H9 (cell line): ENCODE measurements at regions not wholly inside any gene's neighbourhood (a gene's known extent, or its start where the extent isn't known, plus 50 kb on each side); places are given as distances from the start of the nearest gene placed in this dataset.

Experiments
- DNase-seq: peaks from one replicate; pipeline ENCODE4 v3.0.0-alpha.2; 2017
- H2AFZ ChIP-seq: one replicate; pipeline ENCODE4 v1.6.1; 2013; ENCODE audit warnings: mild to moderate bottlenecking, low read length, control low read depth, moderate library complexity
- H2AK5ac ChIP-seq: 2 replicates; pipeline ENCODE4 v1.6.1; 2013; ENCODE audit warnings: low read length, control low read depth, mixed read lengths; ENCODE audit not compliant: insufficient read length
- H2BK120ac ChIP-seq: one replicate; pipeline ENCODE4 v1.6.1; 2013; ENCODE audit warnings: low read depth, mild to moderate bottlenecking, low read length, control low read depth, inconsistent platforms; ENCODE audit not compliant: poor library complexity, severe bottlenecking
- H2BK12ac ChIP-seq: 2 replicates; pipeline ENCODE4 v1.6.1; 2013; ENCODE audit warnings: low read length, control low read depth, mixed read lengths, low read depth; ENCODE audit not compliant: insufficient read length
- H2BK15ac ChIP-seq: 2 replicates; pipeline ENCODE4 v1.6.1; 2013; ENCODE audit warnings: low read depth, low read length, control low read depth
- H2BK20ac ChIP-seq: one replicate; pipeline ENCODE4 v1.6.1; 2013; ENCODE audit warnings: low read depth, mild to moderate bottlenecking, low read length, control low read depth, inconsistent platforms; ENCODE audit not compliant: poor library complexity, severe bottlenecking
- H2BK5ac ChIP-seq: 2 replicates; pipeline ENCODE4 v1.6.1; 2013; ENCODE audit warnings: low read length, control low read depth, mixed read lengths; ENCODE audit not compliant: insufficient read length
- H3K14ac ChIP-seq: 2 replicates; pipeline ENCODE4 v1.6.1; 2013; ENCODE audit warnings: low read length, control low read depth; ENCODE audit not compliant: insufficient read depth
- H3K18ac ChIP-seq: 2 replicates; pipeline ENCODE4 v1.6.1; 2013; ENCODE audit warnings: low read depth, mild to moderate bottlenecking, mixed read lengths, low read length, control low read depth; ENCODE audit not compliant: insufficient read length
- H3K23ac ChIP-seq: 2 replicates; pipeline ENCODE4 v1.6.1; 2013; ENCODE audit warnings: low read length, control low read depth, mixed read lengths, low read depth; ENCODE audit not compliant: insufficient read length
- H3K23me2 ChIP-seq: 2 replicates; pipeline ENCODE4 v1.6.1; 2013; ENCODE audit warnings: low read depth, mild to moderate bottlenecking, mixed read lengths, low read length, control low read depth; ENCODE audit not compliant: insufficient read length, poor library complexity, severe bottlenecking
- H3K27ac ChIP-seq: 2 replicates; pipeline ENCODE4 v1.5.1; 2013; ENCODE audit warnings: low read length, control low read depth, mixed read lengths, low read depth; ENCODE audit not compliant: insufficient read length
- H3K27me3 ChIP-seq: 2 replicates; pipeline ENCODE4 v1.6.1; 2013; ENCODE audit warnings: low read length, control low read depth, inconsistent platforms; ENCODE audit not compliant: insufficient read depth
- H3K4ac ChIP-seq: 2 replicates; pipeline ENCODE4 v1.6.1; 2013; ENCODE audit warnings: low read depth, mild to moderate bottlenecking, control low read depth, inconsistent platforms, low read length, moderate library complexity
- H3K4me1 ChIP-seq: 2 replicates; pipeline ENCODE4 v1.6.1; 2013; ENCODE audit warnings: low read length, control low read depth, inconsistent platforms; ENCODE audit not compliant: insufficient read depth
- H3K4me2 ChIP-seq: 2 replicates; pipeline ENCODE4 v1.6.1; 2013; ENCODE audit warnings: low read length, control low read depth, mixed read lengths; ENCODE audit not compliant: insufficient read length, insufficient read depth
- H3K56ac ChIP-seq: 2 replicates; pipeline ENCODE4 v1.6.1; 2013; ENCODE audit warnings: low read depth, mild to moderate bottlenecking, mixed read lengths, low read length, control low read depth; ENCODE audit not compliant: insufficient read length
- H3K79me1 ChIP-seq: 2 replicates; pipeline ENCODE4 v1.6.1; 2013; ENCODE audit warnings: low read depth, mild to moderate bottlenecking, moderate library complexity, low read length, control low read depth, inconsistent platforms; ENCODE audit not compliant: insufficient read depth, poor library complexity, severe bottlenecking
- H3K79me2 ChIP-seq: 2 replicates; pipeline ENCODE4 v1.6.1; 2013; ENCODE audit warnings: low read length, control low read depth, inconsistent platforms; ENCODE audit not compliant: insufficient read depth
- H3K9ac ChIP-seq: 2 replicates; pipeline ENCODE4 v1.6.1; 2013; ENCODE audit warnings: low read length, control low read depth, mixed read lengths; ENCODE audit not compliant: insufficient read length; ENCODE audit errors: extremely low read depth
- H3K9me3 ChIP-seq: one replicate; pipeline ENCODE4 v1.6.1; 2013; ENCODE audit warnings: low read depth, low read length, inconsistent platforms; ENCODE audit not compliant: control insufficient read depth
- H3T11ph ChIP-seq: one replicate; pipeline ENCODE4 v1.6.1; 2013; ENCODE audit warnings: mild to moderate bottlenecking, low read length, control low read depth, inconsistent platforms
- H4K20me1 ChIP-seq: one replicate; pipeline ENCODE4 v1.6.1; 2013; ENCODE audit not compliant: control insufficient read depth, insufficient read length, insufficient read depth
- H4K5ac ChIP-seq: 2 replicates; pipeline ENCODE4 v1.6.1; 2013; ENCODE audit warnings: low read depth, mild to moderate bottlenecking, mixed read lengths, low read length, control low read depth; ENCODE audit not compliant: insufficient read length
- H4K8ac ChIP-seq: replicated peaks from 2 replicates; pipeline ENCODE4 v1.6.1; 2013; ENCODE audit warnings: low read length, control low read depth, mixed read lengths, low read depth; ENCODE audit not compliant: insufficient read length
- H4K91ac ChIP-seq: 2 replicates; pipeline ENCODE4 v1.6.1; 2013; ENCODE audit warnings: low read depth, mild to moderate bottlenecking, moderate library complexity, mixed read lengths, low read length, control low read depth; ENCODE audit not compliant: insufficient read length
- H3K27ac Mint-ChIP-seq, 3 experiments: 2 replicates in 2 of 3; 3 replicates in 1 of 3; pipeline ENCODE4 v1.8.0; 2020 to 2021; ENCODE audit warnings: mixed read lengths in 3 of 3, mild to moderate bottlenecking in 1 of 3, moderate library complexity in 1 of 3
- H3K27me3 Mint-ChIP-seq: 2 replicates; pipeline ENCODE4 v1.8.0; 2021; ENCODE audit warnings: low read depth, mild to moderate bottlenecking, moderate library complexity, mixed read lengths
- H3K36me3 Mint-ChIP-seq, 3 experiments: 2 replicates in 2 of 3; 3 replicates in 1 of 3; pipeline ENCODE4 v1.8.0; 2020 to 2021; ENCODE audit warnings: low read depth in 3 of 3, mixed read lengths in 3 of 3; ENCODE audit not compliant: insufficient read depth in 1 of 3
- H3K4me1 Mint-ChIP-seq, 2 experiments: 2 replicates each; pipeline ENCODE4 v1.8.0; 2020; ENCODE audit warnings: mixed read lengths in 2 of 2
- H3K4me3 Mint-ChIP-seq, 2 experiments: 2 replicates in 1 of 2; 3 replicates in 1 of 2; pipeline ENCODE4 v1.8.0; 2020 to 2021; ENCODE audit warnings: mild to moderate bottlenecking in 2 of 2, mixed read lengths in 2 of 2, moderate library complexity in 1 of 2
- H3K9me3 Mint-ChIP-seq, 2 experiments: 2 replicates in 1 of 2; 3 replicates in 1 of 2; pipeline ENCODE4 v1.8.0; 2020; ENCODE audit warnings: mild to moderate bottlenecking in 2 of 2, mixed read lengths in 2 of 2, moderate library complexity in 1 of 2
- WGBS: extraction: QIAGEN DNeasy Blood & Tissue Kit; methylation state at CpG from one replicate; pipeline ENCODE4 v1.1.7; 2013; ENCODE audit warnings: missing lambda C conversion rate, low lambda C conversion rate, mixed read lengths; ENCODE audit not compliant: insufficient read length; ENCODE audit errors: extremely low coverage; 5-methylcytosine and 5-hydroxymethylcytosine counted together
- TF ChIP-seq, protein P1 (sequence below): fragments of 200-600 bp; sonication (generic); conservative IDR thresholded peaks from 3 replicates; pipeline ENCODE4 v1.8.0; 2021; ENCODE audit warnings: antibody characterized with exemption, mild to moderate bottlenecking

- Histone ChIP-seq H3K4me1 (no peaks in the 10 kb centered on the region), H4K20me1 (no peaks in the 10 kb centered on the region), H3K79me2 (no peaks in the 10 kb centered on the region), H2AK5ac (no peak overlapping the region), H3K27ac (no peak overlapping the region), H3K79me1 (no peaks in the 10 kb centered on the region), H2BK5ac (no peak overlapping the region), H3K23me2 (no peaks in the 10 kb centered on the region), H3K18ac (no peak overlapping the region), H3K4ac (no peak overlapping the region), H3K9me3 (no peaks in the 10 kb centered on the region), H3K56ac (no peak overlapping the region), H4K8ac (no peak overlapping the region), H3K14ac (no peak overlapping the region), H2BK15ac (no peak overlapping the region), H3K23ac (no peak overlapping the region), H2BK120ac (no peak overlapping the region), H2BK20ac (no peak overlapping the region), H3K27me3 (no peaks in the 10 kb centered on the region), H2AFZ (no peak overlapping the region), H3T11ph (no peak overlapping the region), H3K9ac (no peak overlapping the region), H3K4me2 (no peak overlapping the region), H2BK12ac (no peak overlapping the region), H4K5ac (no peak overlapping the region), H4K91ac (no peak overlapping the region)
- no peak overlapping the region for H3K4me3 Mint-ChIP-seq
- H3K9me3 Mint-ChIP-seq: no peaks in the 10 kb centered on the region
- TF ChIP-seq, protein P1, sequence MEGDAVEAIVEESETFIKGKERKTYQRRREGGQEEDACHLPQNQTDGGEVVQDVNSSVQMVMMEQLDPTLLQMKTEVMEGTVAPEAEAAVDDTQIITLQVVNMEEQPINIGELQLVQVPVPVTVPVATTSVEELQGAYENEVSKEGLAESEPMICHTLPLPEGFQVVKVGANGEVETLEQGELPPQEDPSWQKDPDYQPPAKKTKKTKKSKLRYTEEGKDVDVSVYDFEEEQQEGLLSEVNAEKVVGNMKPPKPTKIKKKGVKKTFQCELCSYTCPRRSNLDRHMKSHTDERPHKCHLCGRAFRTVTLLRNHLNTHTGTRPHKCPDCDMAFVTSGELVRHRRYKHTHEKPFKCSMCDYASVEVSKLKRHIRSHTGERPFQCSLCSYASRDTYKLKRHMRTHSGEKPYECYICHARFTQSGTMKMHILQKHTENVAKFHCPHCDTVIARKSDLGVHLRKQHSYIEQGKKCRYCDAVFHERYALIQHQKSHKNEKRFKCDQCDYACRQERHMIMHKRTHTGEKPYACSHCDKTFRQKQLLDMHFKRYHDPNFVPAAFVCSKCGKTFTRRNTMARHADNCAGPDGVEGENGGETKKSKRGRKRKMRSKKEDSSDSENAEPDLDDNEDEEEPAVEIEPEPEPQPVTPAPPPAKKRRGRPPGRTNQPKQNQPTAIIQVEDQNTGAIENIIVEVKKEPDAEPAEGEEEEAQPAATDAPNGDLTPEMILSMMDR: no peak
- H3K27ac Mint-ChIP-seq: peak overlapping the region in 1 of 3 experiments; percentile 71; a peak in 1 of 7 replicates
- H3K36me3 Mint-ChIP-seq: no peaks in the 10 kb centered on the region
- no peaks in the 10 kb centered on the region; the same call in 1 of the 2 replicates for H3K27me3 Mint-ChIP-seq
- H3K4me1 Mint-ChIP-seq: peaks cover 4 to 14% of the 10 kb centered on the region in 2 experiments
- DNase-seq: no peak
- WGBS: no CpG with 5 or more reads among the region's 4 CpGs
Measured at GRCh38 chr2:237256887-237257286, 157.1 kb downstream of the COL6A3 start.
